HG02970 (cell line): ENCODE measurements at regions not wholly inside any gene's neighbourhood (a gene's known extent, or its start where the extent isn't known, plus 50 kb on each side); places are given as distances from the start of the nearest gene placed in this dataset.
"Not testable (repeated sequence)": the region's sequence is repeated elsewhere in the genome, so short reads cannot be mapped to it uniquely, and the experiment has no call there.

ENCODE experiments used
- ATAC-seq: cut with Tn5 transposase; IDR thresholded peaks from one replicate; pipeline ENCODE4 v1.9.1; 2021; ENCODE audit warnings: mild to moderate bottlenecking, moderate library complexity, moderate number of reproducible peaks; ENCODE audit not compliant: unreplicated experiment, low FRiP score

DNA sequence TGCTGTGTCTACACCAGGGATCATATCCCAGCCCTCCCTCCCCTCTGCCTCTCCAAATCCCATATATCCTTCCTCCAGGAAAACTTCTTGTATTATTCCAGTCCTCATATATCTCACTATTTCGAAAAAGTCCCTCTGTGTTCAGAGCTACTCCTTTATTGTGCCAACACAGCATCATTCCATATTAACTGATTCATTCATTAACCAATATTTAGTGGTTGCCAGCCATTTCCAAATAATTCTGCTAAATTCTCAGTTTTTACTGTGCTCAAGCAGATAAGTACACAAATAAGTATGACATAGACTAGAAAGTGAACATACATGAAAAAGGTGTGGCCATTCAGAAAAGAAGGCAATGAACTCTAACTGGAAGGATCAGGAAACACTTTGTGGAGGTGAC is 241.6 kb upstream of the DUSP10 start:
- no peak for ATAC-seq

DNA sequence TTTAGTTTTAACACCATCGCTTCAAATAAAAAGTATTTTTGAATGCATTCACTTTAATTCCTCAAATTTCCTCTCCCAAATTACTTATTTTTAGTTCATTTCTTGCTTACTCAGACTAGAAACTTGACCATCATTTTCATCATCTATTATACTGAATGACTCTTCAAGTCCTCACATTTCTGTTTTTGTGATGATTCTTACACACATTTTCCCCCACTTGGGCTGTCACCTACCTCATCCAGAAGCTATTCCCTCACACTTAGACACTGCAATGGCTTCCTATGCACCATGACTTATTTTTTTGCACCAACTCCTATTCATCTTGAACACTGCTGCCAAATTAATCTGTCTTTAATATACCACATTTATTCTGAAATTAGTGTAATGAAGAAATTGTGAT is 239.6 kb upstream of the DUSP10 start:
- ATAC-seq: no peak

DNA sequence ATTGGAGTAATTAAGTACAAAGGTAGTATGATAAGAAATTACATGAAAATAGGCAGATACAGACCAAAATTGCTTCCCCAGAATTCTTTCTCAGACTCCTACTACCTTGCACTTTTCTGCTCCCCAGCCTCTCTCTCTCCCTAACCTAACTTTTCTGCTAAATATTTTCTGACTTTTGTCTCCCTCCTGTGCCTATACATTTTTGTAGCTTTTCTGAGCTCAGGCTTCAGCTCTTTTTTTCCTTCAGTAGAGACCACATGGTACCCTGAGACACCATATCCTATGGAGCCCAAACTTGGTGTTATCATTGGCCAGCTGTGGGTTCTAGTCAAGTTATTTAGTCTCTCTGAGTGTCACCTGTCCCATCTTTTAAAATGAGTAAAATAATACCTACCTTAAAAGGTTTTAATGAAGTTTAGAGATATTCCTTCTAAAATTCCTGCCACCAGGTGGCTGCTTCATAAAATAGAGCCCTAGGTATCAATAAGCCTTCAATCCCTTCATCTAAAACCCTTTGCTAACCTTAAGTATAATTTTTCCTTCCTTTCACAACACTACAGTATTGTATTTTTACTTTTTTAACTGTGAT is 237.6 kb upstream of the DUSP10 start:
- no peak for ATAC-seq

DNA sequence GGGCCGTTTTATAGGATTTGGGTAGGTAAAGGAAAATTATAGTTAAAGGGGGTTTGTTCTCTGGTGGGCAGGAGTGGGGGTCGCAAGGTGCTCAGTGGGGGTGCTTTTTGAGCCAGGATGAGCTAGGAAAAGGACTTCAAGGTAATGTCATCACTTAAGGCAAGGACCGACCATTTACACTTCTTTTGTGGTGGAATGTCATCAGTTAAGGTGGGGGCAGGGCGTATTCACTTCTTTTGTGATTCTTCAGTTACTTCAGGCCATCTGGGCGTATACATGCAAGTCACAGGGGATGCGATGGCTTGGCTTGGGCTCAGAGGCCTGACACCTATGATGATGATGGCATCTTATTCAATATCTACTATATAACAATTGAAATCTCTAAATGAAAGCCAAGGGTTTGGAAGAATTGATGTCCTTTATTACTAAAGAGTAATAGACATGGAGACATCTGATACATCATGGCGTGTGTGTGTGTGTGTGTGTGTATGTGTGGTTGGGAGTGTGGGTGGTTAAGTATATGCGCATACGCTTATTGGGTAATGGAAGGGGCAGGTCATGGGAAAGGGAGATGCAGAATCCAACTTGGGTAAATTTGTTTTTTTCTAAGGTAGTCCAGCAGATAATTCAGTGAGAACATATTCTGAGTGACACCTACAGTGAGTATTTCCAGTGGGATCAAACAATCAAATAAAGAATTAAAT is 236.9 kb upstream of the DUSP10 start:
- not testable (repeated sequence) for ATAC-seq

DNA sequence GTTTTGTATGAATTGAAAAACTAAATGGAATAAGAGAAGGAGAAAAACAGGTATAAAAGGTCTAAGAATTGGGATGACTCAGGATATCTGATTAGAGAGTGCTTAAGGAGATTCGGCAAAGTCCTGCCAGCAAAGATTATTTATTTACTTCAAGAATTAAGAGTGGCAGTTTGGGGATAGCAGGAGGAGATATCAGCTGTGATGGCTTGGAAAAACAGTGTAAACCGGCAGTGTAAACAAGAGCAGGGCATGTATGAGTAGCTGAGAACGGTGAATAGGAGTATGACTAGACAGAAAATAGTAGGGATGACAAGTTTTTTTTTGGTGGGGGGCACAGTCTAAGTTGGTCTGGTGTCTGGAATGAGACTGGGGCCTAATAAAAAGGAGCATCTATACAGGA is 231.9 kb upstream of the DUSP10 start:
- ATAC-seq: not testable (repeated sequence)

DNA sequence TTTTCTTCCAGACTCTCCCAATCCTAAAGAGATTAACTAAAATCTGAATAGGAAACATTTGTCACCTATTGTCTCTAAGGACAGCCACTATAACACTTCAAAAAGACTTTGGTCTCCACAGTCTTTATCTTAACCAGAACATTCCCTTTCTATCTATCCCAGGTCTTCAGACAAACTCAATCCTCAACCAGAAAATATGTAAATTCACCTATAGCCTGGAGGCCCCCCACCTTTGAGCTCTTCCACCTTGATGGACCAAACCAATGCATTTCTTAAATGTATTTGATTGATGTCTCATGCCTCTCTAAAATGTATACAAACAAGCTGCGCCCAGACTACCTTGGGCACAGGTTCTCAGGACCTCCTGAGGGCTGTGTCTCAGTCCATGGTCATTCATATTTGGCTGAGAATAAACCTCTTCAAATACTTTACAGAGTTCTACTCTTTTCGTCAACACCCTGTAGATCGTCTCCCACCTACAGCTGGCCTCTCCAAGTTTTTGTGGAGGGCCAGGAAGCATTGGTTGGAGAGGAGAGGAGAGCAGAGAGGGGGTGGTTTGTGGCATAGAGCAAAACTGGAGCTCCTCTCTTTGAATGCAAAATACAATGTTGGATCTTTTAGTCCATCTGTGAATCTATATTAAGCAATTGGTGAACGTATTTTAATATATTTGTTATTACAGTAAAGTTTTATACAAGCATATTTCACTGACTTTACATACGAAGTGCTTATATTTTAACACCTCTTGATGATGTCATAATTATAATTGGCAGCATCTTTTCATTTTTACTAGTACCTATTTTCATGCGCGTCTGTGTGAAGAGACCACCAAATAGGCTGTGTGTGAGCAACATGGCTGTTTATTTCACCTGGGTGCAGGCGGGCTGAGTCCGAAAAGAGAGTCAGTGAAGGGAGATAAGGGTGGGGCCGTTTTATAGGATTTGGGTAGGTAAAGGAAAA is 230.7 kb upstream of the DUSP10 start:
- ATAC-seq: no peak

DNA sequence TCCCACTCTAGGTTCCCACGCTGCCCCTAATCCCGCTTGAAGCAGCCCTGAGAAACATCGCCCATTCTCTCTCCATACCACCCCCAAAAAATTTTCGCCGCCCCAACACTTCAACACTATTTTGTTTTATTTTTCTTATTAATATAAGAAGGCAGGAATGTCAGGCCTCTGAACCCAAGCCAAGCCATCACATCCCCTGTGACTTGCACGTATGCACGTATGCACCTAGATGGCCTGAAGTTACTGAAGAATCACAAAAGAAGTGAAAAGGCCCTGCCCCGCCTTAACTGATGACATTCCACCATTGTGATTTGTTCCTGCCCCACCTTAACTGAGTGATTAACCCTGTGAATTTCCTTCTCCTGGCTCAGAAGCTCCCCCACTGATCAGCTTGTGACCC is 229.1 kb upstream of the DUSP10 start:
- ATAC-seq: not testable (repeated sequence)

DNA sequence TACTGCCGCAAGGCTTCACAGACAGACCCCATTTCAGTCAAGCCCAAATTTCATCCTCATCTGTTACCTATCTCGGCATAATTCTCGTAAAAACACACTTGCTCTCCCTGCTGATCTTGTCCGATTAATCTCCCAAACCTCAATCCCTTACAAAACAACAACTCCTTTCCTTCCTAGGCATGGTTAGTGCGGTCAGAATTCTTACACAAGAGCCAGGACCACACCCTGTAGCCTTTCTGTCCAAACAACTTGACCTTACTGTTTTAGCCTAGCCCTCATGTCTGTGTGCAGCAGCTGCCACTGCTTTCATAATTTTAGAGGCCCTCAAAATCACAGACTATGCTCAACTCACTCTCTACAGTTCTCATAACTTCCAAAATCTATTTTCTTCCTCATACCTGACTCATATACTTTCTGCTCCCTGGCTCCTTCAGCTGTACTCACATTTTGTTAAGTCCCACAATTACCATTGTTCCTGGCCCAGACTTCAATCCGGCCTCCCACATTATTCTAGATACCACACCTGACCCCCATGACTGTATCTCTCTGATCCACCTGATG is 227.5 kb upstream of the DUSP10 start:
- ATAC-seq: not testable (repeated sequence)

DNA sequence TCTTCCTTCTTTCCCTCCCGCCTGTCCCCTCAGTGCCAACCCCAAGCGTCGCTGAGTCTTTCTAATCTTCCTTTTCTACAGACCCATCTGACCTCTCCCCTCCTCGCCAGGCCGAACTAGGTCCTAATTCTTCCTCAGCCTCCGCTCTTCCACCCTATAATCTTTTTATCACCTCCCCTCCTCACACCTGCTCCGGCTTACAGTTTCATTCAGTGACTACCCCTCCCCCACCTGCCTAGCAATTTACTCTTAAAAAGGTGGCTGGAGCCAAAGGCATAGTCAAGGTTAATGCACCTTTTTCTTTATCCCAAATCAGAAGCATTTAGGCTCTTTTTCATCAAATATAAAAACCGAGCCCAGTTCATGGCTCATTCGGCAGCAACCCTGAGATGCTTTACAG is 225.6 kb upstream of the DUSP10 start:
- not testable (repeated sequence) for ATAC-seq

DNA sequence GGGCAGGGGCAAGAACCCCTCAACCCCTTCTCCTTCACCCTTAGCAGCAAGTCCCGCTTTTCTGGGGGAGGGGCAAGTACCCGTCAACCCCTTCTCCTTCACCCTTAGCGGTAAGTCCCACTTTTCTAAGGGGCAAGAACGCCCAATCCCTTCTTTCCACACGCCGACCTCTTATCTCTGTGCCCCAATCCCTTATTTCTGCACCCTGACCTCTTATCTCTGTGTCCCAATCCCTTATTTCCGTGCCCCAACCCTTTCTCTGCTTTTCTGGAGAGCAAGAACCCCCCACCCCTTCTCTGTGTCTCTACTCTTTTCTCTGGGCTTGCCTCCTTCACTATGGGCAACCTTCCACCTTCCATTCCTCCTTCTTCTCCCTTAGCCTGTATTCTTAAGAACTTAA is 225.0 kb upstream of the DUSP10 start:
- ATAC-seq: not testable (repeated sequence)

DNA sequence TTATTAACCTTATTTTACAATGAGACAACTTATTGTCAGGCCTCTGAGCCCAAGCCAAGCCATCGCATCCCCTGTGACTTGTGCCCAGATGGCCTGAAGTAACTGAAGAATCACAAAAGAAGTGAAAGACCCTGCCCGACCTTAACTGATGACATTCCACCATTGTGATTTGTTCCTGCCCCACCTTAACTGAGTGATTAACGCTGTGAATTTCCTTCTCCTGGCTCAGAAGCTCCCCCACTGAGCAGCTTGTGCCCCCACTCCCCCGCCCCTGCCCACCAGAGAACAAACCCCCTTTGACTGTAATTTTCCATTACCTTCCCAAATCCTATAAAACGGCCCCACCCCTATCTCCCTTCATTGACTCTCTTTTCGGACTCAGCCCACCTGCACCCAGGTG is 224.0 kb upstream of the DUSP10 start:
- not testable (repeated sequence) for ATAC-seq

DNA sequence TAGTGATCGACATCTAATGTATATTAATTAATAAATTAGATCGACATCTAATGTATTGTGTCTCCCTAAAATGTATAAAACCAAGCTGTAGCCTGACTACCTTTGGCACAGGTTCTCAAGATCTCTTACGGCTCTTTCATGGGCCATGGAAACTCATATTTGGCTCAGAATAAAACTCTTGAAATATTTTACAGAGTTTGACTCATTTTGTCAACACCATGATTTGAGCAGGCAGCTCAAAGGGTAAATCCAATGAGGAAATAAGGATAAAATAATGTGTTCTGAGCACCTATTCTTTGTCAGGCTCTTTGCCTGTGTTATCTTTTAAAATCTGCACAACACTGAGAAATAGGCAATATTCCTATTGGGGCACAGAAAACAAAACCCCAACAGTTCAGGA is 223.4 kb upstream of the DUSP10 start:
- no peak for ATAC-seq

DNA sequence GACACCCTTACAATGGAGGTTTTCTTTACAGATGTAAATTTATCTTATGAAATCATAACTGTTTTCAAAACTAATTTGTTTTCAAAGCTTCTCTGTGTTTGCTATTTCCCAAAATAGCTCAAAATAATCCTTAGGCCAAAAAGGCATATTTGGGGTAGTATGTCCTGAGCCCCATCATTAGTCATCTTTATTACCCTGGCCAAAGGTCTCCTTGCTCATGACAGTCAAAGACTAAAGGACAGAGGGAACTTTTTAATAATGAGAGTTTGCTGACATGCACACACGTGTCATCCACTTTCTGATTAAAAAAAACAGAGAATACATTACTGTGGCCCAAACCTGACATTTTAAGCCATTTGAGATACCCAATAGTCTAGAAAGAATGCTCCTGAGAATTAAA is 221.9 kb upstream of the DUSP10 start:
- no peak for ATAC-seq

DNA sequence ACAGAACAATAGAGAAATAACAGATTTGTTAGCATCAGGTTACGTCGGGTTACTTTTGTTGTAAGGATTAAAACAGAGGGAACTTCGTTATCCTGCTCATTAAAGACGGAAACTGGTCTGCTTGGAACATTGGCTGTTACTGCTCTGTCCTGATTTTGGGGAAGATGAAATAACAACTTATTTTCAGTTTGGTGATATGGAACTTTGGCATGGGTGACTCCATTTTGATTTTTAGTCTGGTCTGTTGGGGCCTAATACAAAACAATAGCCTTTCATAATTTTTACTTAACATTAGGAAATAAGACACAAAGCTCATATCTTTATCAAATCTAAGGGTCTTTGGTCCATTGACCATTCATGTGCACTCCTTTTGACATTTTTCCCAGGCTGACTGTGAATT is 220.5 kb upstream of the DUSP10 start:
- no peak for ATAC-seq

DNA sequence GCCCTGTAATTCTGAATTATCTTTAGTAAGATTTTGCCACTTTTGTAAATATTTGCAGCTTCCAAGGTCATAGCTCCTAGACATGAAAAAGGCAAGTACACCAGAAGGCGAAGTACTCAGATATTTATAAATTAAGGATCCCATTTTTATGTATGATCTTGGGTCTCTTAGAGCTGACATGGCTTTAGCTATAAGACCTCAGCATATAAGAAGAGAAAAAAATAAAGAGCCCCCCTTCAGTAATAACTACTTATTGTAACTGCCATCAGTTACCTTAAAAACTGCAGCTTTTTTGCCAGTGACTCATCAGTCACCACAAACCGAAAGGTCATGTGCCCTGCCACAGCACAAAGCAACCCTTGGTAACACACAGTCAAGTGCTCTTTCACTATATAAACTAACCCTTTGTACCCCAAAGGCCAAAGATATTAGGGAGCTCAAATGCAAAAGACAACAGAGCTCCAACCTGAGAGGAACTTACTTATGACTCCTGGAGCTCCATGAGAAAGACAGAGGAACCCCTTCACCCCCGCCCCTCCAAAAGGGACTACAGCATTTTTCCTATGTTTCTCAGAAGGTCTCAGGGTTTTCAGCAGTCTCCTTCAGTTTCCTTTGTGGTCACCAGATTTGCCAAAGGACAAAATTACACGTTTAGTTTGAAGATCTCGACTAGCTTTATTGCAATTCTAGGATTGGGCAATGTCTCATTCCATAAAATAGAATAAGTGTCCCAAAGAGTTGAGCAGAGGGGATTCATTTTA is 219.8 kb upstream of the DUSP10 start:
- peak; percentile 59 for ATAC-seq

DNA sequence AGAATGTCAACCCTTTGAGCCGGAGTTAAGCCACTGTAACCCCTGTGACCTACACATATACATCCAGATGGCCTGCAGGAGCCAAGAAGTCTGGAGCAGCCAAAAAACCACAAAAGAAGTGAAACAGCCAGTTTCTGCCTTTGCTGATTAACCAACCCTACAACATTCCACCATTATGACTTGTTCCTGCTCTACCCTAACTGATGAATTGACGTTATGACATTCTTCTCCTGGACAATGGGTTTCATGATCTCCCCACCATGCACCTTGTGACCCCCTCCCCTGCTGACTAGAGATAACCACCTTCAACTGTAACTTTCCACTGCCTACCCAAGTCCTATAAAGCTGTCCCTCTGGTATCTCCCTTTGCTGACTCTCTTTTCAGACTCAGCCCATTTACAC is 216.3 kb upstream of the DUSP10 start:
- ATAC-seq: not testable (repeated sequence)

DNA sequence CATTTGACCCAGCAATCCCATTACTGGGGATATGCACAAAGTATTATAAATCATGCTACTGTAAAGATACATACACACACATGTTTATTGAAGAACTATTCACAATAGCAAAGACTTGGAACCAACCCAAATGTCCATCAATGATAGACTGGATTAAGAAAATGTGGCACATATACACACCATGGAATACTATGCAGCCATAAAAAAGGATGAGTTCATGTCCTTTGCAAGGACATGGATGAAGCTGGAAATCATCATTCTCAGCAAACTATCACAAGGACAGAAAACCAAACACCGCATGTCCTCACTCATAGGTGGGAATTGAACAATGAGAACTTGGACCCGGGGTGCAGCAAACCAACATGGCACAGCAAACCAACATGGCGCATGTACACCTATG is 215.5 kb upstream of the DUSP10 start:
- ATAC-seq: not testable (repeated sequence)

DNA sequence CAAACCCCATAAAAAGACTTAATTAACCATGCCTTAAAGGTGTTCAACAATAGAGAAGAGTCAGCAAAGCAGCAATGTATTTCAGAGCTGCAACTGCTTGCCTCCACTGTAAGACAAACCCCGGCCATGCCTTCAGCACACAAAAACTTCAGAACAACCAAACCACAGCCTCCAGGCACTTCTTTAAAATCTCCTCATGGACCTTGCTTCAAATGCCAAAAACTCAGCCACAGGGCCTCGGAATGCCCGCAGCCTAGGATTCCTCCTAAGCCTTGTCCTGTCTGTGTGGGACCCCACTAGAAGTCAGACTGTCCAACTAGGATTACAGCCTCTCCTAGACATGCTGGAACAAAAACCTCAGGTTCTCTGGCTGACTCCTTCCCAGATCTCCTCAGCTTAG is 208.1 kb upstream of the DUSP10 start:
- ATAC-seq: no peak

DNA sequence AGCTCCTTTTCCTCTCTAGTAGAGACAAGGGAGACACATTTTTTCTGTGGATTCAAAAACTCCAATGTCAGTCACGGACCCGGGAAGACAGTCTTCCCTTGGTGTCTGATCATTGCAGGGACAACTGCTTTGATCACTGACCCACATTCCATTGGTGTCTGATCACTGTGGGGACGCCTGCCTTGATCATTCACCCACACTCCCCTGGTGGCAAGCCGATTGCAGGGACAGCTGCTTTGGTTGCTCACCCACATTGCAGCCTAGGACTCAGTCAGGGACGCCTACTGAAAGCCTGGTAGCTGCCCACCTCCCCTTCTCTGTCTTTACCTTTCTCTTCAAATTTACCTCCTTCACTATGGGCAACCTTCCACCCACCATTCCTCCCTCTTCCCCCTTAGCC is 206.6 kb upstream of the DUSP10 start:
- ATAC-seq: no peak

DNA sequence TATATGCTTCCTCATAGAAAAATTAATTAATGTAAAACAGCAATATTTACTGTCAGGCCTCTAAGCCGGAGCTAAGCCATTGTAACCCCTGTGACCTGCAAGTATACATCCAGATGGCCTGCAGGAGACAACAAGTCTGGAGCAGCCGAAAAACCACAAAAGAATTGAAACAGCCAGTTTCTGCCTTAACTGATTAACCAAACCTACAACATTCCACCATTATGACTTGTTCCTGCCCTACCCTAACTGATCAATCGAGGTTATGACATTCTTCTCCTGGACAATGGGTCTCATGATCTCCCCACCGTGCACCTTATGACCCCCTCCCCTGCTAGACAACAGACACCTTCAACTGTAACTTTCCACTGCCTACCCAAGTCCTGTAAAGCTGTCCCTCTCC is 205.8 kb upstream of the DUSP10 start:
- no peak for ATAC-seq
